ENCODE measurements at regions not wholly inside any gene's neighbourhood (a gene's known extent, or its start where the extent isn't known, plus 50 kb on each side); places are given as distances from the start of the nearest gene placed in this dataset.

- intact Hi-C loops (cut with DNase I), result no loop called here
- Histone ChIP-seq H3K4me3 (no peak overlapping the region), H3K27me3 (no peaks in the 10 kb centered on the region), H3K36me3 (no peaks in the 10 kb centered on the region), H3K9me3 (no peaks in the 10 kb centered on the region), H3K27ac (no peak overlapping the region), H3K4me1 (no peaks in the 10 kb centered on the region)
- TF ChIP-seq POLR2AphosphoS5 (IDR thresholded peaks at IDR 0.05; ENCODE audit: insufficient read depth in 1 of 2, low read depth in 1 of 2), result no peak
- TF ChIP-seq, protein P1, sequence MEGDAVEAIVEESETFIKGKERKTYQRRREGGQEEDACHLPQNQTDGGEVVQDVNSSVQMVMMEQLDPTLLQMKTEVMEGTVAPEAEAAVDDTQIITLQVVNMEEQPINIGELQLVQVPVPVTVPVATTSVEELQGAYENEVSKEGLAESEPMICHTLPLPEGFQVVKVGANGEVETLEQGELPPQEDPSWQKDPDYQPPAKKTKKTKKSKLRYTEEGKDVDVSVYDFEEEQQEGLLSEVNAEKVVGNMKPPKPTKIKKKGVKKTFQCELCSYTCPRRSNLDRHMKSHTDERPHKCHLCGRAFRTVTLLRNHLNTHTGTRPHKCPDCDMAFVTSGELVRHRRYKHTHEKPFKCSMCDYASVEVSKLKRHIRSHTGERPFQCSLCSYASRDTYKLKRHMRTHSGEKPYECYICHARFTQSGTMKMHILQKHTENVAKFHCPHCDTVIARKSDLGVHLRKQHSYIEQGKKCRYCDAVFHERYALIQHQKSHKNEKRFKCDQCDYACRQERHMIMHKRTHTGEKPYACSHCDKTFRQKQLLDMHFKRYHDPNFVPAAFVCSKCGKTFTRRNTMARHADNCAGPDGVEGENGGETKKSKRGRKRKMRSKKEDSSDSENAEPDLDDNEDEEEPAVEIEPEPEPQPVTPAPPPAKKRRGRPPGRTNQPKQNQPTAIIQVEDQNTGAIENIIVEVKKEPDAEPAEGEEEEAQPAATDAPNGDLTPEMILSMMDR (IDR thresholded peaks at IDR 0.05), result no peak
- TF ChIP-seq POLR2A (IDR thresholded peaks at IDR 0.05), result no peak
- no peak for DNase-seq (ENCODE audit: extremely low spot score in 2 of 2)
Observed at GRCh38 chr11:32039149-32039548, 51.7 kb upstream of the RCN1 start.

GRCh38 chr11:32034680-32035079, 56.2 kb upstream of the RCN1 start:
- no peak for TF ChIP-seq POLR2AphosphoS5 (IDR thresholded peaks at IDR 0.05; ENCODE audit: insufficient read depth in 1 of 2, low read depth in 1 of 2)
- TF ChIP-seq, protein P1 (IDR thresholded peaks at IDR 0.05), result no peak
- no peak for TF ChIP-seq POLR2A (IDR thresholded peaks at IDR 0.05)
- Histone ChIP-seq H3K4me3 (no peak overlapping the region), H3K4me1 (no peaks in the 10 kb centered on the region), H3K27me3 (no peaks in the 10 kb centered on the region), H3K9me3 (no peaks in the 10 kb centered on the region), H3K27ac (no peak overlapping the region), H3K36me3 (no peaks in the 10 kb centered on the region)
- intact Hi-C loops (cut with DNase I), result no loop called here
- no peak for DNase-seq (ENCODE audit: extremely low spot score in 2 of 2)

- no peak for DNase-seq (ENCODE audit: extremely low spot score in 2 of 2)
- intact Hi-C loops (cut with DNase I), result no loop called here
- Histone ChIP-seq H3K4me1 (no peaks in the 10 kb centered on the region), H3K27me3 (no peaks in the 10 kb centered on the region), H3K27ac (no peak overlapping the region), H3K4me3 (no peak overlapping the region), H3K9me3 (no peaks in the 10 kb centered on the region), H3K36me3 (no peaks in the 10 kb centered on the region)
- TF ChIP-seq POLR2A (IDR thresholded peaks at IDR 0.05), result no peak
- TF ChIP-seq, protein P1 (IDR thresholded peaks at IDR 0.05), result no peak
- no peak for TF ChIP-seq POLR2AphosphoS5 (IDR thresholded peaks at IDR 0.05; ENCODE audit: insufficient read depth in 1 of 2, low read depth in 1 of 2)
Observed at GRCh38 chr11:32034149-32034548, 56.7 kb upstream of the RCN1 start.

DNA sequence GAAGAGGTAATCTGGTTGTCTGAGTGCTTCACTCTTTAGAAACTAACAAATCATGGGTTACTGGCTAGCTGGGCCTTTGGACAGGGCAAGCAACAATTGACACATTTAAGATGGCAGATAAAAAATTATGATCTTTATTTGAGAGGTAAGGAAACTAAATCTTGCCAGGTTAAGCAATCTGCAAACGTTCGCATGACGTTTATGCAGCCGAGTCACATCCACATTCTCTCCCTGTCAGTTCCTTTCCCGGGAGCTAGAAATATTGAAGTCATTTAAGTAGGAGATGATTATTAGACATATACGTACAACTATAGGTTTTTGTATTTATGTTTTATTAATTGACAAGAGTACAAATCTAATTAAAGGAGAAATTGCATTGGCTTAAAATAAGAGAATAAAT, 57.4 kb upstream of the RCN1 start:
- no peaks in the 10 kb centered on the region for H3K27me3 ChIP-seq
- H3K9me3 ChIP-seq, result no peaks in the 10 kb centered on the region
- intact Hi-C loops (cut with DNase I), result no loop called here
- no peak overlapping the region for H3K4me3 ChIP-seq
- H3K27ac ChIP-seq, result no peak overlapping the region
- H3K36me3 ChIP-seq, result no peaks in the 10 kb centered on the region
- no peak for DNase-seq (ENCODE audit: extremely low spot score in 2 of 2)
- H3K4me1 ChIP-seq, result no peaks in the 10 kb centered on the region
- TF ChIP-seq, protein P1 (IDR thresholded peaks at IDR 0.05), result no peak
- TF ChIP-seq POLR2AphosphoS5 (IDR thresholded peaks at IDR 0.05; ENCODE audit: insufficient read depth in 1 of 2, low read depth in 1 of 2) (no peak), POLR2A (IDR thresholded peaks at IDR 0.05) (no peak)

- Histone ChIP-seq H3K4me3 (no peak overlapping the region), H3K27me3 (no peaks in the 10 kb centered on the region), H3K9me3 (no peaks in the 10 kb centered on the region), H3K27ac (no peak overlapping the region), H3K36me3 (no peaks in the 10 kb centered on the region), H3K4me1 (no peaks in the 10 kb centered on the region)
- intact Hi-C loops (cut with DNase I), result no loop called here
- TF ChIP-seq POLR2A (IDR thresholded peaks at IDR 0.05) (no peak), POLR2AphosphoS5 (IDR thresholded peaks at IDR 0.05; ENCODE audit: insufficient read depth in 1 of 2, low read depth in 1 of 2) (no peak)
- TF ChIP-seq, protein P1 (IDR thresholded peaks at IDR 0.05), result no peak
- no peak for DNase-seq (ENCODE audit: extremely low spot score in 2 of 2)
Observed at GRCh38 chr11:32033067-32033466, 57.8 kb upstream of the RCN1 start.

Measured in vagina (tissue), 2 donors.